CD4-positive, alpha-beta T cell treated with Interferon alpha-2 for 1 hour (primary cell): ENCODE measurements at regions not wholly inside any gene's neighbourhood (a gene's known extent, or its start where the extent isn't known, plus 50 kb on each side); places are given as distances from the start of the nearest gene placed in this dataset.
"Not testable (repeated sequence)": the region's sequence is repeated elsewhere in the genome, so short reads cannot be mapped to it uniquely, and the experiment has no call there.

Experiments used
- DNase-seq, 2 donors: peaks; one replicate each; pipeline ENCODE4 v3.0.0-alpha.2; 2020 to 2022

GRCh38 chr11:134611537-134611936, 199.5 kb upstream of the B3GAT1 start:
- DNase-seq = no peak

DNA sequence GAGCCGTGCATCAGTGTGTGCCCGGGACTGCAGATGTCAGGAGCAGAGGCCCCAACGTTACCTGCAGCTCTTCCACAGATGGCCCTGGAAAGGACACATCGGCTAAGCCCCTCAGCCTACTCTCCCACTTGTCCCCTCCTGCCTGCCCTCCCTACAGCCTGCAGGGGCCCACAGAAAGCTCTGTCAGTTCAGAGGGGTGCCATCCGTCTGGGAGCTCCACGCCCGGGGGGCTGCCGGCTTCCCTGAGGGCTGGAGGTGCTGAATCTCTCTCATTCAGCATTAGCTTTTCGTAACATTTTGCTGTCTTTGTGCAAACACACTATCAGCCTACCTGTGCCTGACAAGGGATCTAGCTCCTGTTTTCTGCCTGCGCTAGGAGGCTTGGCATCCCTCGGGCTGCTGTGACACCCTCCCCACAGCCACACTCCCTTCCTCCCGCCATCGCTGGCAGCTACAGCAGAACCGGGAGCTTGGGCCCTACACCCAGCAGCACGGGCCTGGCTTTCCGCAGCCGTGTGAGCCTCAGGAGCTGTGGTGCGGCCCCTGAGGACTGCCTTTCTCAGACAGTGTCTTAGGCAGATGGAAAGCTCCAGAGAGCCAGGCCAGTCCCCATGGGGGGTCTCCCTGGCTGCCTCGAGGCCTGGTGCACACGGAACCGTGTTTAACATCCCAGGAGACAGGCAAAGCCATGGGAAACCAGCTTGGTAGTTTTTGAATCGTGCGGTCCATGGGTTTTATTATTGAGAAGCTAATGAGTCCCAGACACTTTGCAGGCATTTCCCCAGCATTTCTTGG, 198.3 kb upstream of the B3GAT1 start:
- no peak for DNase-seq

DNA sequence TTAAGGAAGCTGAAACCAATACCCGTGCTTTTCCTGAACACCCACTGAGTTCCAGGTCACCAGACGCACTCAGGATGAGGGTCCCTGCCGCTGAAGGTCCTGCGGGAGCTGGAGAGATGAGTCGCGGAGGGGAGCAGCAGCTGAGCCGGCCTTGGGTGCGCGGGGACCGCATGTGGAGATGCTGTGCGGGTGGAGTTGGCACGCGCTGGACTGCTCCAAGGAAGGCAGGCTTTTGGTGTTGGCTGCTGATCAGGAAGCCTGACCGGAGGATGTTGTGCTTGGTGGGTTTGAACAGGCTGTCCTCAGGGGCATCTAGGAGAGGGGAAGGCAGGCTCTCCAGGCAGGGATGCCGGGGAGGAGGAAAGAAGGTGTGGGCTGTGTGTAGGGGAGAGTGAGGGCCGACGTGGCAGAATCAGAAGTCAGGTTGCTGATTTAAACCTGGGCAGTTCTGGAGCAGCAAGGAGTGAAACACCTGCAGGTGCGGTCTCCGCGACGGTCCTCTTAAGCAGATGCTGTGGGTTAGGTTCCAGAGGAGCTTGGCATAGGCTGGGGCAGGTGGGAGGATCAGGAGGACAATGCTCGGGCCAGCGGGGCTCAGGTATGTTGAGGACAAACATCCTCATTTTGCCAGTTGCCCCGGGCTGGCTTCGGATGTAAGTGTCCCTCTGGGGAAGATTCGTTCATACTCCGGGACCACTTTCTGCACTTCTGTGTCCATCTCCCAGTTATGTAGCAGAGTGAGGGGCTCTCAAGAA, 197.5 kb upstream of the B3GAT1 start:
- DNase-seq = no peak

- DNase-seq = no peak
Measured at GRCh38 chr11:134607963-134608750, 196.1 kb upstream of the B3GAT1 start.

GRCh38 chr11:134606251-134606650, 194.2 kb upstream of the B3GAT1 start:
- DNase-seq = no peak

- DNase-seq = no peak
Measured at GRCh38 chr11:134604886-134605285, 192.8 kb upstream of the B3GAT1 start.

DNA sequence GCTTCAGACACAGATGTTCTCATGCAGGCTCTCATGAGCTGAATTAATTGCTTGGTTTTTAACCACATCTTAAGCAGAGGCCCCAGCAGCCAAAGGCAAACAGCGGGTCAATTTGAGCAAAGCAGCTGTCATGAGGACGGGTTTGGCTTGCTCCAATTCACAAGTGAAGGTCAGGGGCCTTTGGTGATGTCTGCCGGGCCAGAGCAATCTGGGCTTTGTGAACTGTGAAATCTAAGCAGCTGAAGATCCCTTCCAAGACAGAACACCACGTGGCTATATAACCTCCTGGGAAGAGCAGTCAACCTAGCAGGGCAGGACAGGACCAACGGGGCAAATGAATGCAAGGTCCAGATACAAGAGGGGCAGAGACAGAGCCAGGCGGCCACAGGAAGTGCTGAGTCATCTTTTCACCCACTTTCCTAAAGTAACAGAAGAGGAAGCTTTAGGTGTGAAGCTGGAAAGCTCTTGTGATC, 187.3 kb upstream of the B3GAT1 start:
- DNase-seq = no peak

DNA sequence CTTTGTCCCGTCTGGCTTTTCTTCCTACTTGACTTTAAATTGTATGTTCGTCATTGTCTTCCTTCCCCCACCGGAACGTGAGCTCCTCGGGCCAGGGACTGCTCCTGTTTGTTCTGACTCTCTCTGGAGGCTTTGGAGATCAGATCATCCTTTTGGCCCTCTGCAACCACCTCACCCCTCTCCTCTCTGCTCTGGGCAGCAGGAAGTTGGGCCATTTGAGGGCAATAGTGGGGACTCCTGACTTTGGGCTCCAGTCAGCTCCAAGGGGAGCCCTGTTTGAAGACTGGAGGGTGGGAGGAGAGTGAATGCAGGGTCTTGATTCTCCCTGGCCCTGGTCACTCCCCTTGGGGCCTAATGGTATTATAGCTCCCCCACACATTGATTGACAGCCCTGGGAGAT, 186.3 kb upstream of the B3GAT1 start:
- no peak for DNase-seq

DNA sequence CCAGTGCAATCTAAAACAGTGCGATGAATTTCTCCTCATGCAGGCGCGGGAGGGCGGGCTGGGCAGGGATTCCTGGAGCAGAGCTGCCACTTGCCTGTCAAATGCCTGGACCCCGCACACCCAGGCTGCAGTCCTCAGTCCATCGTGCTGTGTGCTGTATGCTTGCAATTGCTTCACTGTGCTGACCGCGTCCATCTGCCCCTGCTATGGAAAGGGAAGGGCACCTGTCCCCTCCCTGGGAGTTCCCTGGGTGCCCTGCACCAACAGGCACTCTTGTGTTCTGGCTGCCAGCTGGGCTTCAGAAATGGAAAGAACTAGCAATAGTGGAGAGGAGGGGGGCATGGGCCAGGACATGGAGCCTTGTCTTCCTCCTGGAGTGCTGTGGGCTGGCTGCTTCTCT, 185.4 kb upstream of the B3GAT1 start:
- DNase-seq = no peak

- no peak for DNase-seq
Measured at GRCh38 chr11:134596404-134596803, 184.4 kb upstream of the B3GAT1 start.

- DNase-seq = peak in 1 of 2 donors; percentile 34
Measured at GRCh38 chr11:134592391-134592990, 180.4 kb upstream of the B3GAT1 start.

GRCh38 chr11:134591338-134591737, 179.3 kb upstream of the B3GAT1 start:
- no peak for DNase-seq

GRCh38 chr11:134589129-134589528, 177.1 kb upstream of the B3GAT1 start:
- DNase-seq = no peak

- DNase-seq = not testable (repeated sequence)
Measured at GRCh38 chr11:134588460-134589110, 176.5 kb upstream of the B3GAT1 start.

GRCh38 chr11:134587345-134587744, 175.3 kb upstream of the B3GAT1 start:
- DNase-seq = no peak

GRCh38 chr11:134586726-134587125, 174.7 kb upstream of the B3GAT1 start:
- DNase-seq = no peak

DNA sequence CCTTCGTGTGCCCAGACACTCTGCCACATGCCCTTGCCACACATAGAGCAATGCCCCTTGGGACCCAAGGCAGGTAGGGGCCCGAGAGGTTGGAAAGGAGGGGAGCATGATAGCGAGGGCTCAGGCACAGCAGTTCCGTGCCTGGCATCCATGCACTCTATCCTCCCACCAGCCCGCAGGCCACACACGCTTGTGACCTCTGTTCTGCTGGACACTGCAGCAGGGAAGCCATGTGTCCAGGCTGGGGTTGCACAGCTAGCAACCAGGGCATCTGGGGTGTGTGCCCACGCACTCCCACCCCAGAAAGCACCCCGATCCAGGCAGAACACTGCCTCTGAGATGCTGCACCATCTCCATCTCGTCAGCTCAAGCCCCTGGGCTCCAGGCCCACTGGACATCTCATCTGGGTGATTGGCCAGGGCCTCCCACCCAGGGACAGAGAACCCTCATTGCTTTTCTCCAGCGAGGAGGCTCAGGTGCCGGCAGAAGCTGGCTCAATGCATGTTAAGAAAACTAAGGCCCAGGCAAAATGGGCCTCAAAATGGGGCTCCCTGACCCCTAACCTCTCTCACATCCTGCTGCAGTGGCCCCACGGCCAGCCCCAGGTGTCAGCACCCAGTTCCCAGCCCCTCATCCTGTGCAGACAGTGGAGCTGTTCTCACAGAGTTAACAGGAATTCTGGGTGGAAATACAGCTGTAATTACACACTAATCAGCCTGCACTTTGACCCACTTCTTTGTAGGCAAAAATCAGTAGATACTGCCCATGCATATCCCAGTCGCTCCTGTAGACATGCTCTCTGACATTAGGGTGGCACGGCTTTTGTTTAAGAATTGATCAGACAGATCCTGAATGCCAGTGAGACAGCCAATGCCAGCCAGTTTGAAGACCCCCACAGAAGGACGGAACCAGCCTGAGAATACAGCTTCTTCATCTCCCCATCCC, 173.9 kb upstream of the B3GAT1 start:
- DNase-seq = no peak

DNA sequence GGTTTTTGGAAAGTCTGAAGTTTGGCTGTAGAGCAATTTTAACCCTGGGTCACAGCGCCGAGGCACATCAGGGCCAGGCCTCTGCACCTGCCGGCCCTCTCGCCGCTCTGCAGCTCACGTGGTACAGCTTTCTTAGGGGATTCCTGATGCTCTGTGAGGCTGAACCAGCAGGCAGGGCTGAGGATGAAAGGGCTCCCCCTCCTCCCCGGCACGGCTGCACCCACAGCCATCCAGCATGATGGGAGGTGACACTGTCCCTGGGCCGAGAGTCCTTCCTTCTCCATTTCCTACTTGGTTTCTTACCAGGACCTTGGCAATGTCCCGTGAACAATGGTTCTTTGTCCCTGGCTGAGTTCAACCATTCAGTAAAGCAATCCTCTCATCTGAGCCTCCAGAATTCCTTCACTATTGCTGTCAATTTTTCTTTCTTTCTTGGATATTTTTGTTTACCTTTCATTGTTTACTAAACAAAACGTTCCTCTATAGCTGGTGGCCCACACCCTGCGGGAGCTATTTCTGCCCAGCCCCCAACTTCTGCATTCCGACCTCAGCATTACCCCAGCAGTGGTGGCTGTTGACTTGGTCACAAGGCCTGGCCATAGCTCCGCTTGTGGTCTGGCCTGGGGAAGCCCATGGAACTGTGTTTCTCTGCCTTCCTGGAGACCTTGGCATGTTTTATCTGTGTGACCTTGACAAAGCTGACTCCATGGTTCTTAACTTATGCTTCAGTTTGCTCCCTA, 172.8 kb upstream of the B3GAT1 start:
- DNase-seq = no peak

DNA sequence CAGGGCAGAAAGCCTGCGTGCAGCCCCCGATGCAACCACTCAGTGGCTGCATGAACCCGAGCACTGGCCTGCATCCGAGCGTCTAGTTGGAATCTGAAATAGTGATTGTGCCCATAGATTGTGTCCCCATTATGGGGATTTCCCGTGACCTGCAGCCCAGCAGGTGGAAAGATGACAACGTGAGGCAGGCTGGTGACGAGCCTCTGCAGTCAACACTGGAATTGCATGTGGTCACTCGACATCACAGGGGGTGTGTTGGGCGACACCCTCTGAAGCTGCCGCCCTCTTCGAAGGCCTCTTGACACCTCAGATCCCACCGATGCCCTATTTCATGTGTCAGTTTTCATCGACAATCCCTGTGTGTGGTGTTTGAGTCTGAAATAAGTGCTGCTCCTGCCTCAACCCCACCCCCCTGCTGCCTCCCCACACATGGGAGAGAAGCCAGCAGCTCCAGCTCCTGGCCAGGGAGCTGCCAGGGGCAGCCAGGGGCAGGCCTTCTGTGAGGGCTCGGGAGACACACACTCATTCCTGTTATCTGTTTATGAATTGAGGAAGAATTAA, 172.0 kb upstream of the B3GAT1 start:
- DNase-seq = no peak

- DNase-seq = peak in 1 of 2 donors; percentile 11
Measured at GRCh38 chr11:134583397-134583990, 171.5 kb upstream of the B3GAT1 start.
